NCI-H2029 (cell line): ENCODE measurements at regions not wholly inside any gene's neighbourhood (a gene's known extent, or its start where the extent isn't known, plus 50 kb on each side); places are given as distances from the start of the nearest gene placed in this dataset.

Source experiments
- DNase-seq: peaks from one replicate; lab custom pipeline; 2025; lab: John Stamatoyannopoulos, UW

DNA sequence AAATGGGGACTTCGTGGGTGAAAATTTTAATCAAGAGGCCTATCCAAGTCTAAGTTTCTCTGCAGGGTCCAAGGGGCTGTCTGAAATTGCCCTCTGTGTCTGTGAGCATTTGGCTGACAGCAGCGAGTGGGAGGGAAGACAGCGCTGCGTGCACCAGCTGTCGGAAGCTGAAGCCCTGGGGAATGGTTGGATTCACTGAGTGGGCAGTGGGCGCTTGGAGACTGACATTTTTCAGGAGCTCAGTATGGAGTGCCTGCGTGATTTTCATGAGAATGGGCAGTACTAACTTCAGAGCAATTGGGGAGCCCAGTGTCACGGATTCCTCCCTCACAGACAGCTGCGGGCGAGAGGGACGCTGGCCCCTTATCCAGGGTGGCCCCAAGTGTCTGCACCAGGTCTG is 388.8 kb upstream of the B3GAT1 start:
- no peak for DNase-seq

GRCh38 chr11:134800130-134800529 is 388.1 kb upstream of the B3GAT1 start:
- DNase-seq, result no peak

DNA sequence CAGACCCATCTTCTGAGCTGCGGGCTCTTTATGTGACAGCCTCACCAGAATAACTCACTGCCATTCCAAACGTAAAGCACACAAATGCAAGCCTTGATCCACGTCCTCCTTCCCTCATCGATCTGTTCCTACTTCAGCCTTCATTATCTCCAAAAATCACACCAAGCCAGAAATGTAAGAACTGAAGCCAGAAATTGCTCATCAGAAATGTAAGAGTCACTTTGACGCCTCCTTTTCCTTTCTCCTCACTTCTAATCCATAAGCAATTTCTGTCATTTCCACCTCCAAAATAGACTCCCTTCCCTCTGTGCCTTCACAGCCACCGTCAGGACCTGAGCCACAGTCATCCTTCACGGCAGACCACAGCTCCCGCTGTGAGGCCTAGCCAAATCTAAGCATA is 387.3 kb upstream of the B3GAT1 start:
- DNase-seq, result no peak

DNA sequence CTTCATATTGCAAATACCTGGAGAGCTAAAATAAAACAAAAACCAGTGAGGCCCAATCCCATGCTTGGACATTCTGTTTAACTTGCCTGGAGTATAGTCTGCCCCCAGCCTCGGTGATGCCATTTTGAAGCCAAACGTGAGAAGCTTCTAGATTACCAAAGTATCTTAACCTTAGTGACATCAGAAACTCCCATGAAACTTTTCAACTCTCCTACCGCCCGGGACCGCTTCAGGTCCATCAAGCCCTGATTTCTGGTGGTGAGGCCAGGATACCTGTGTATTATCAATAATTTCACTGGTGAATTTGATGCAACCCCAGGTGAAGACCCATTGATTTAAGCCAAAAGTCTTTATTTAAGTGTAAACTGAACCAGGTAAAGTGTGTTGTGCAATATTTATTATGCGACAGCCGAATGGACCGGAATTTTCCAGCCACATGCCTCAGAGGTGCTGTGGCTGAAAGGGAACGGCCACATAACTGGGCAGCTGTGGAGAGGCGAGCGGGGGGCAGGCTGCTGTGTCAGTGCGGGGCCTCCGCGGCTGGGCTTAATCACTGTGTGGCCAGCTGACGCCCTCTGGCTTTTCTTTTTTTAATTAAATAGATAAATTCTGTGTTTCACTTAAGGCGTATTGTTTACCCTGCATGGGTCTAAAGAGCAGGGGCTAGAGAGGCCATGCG is 385.5 kb upstream of the B3GAT1 start:
- DNase-seq, result no peak

DNA sequence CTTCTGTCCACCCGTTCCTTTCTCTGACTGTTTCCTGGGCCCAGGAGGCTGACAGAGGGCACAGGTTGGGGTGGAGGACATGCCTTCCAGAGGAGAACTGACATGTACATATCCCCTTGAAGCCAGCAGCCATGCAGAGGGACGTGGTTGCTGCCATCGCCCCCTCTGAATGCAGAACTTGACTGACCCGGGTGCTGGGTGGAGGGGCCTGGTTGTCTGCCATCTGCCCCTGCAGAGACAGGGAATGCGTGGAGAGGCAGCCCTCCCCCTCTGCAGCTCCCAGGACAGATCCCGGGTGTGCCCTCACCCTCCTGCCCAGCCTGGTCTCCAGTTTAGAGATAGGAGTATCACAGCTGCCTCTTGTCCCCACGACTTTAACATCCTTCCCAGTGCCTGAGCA is 383.0 kb upstream of the B3GAT1 start:
- DNase-seq, result no peak

GRCh38 chr11:134794192-134794591 is 382.1 kb upstream of the B3GAT1 start:
- DNase-seq, result no peak

DNA sequence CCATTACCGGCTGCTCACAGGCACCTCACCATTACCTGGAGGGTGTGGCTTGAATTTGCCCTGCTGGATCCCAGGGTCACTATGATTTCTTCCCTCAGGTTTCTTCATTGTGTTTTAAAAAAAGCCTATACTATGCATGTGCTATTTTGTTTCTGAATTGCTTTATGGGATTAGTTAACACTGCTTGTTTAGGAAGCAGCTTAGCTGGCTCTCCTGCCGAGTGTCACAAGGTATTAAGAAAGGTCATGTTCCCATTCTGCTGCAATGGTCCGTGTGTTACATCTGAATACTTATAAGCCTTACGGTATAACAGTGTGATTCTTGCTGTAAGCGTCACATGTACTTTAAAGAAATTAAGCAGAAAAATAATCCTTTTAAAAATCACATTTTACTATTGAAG is 380.6 kb upstream of the B3GAT1 start:
- no peak for DNase-seq

DNA sequence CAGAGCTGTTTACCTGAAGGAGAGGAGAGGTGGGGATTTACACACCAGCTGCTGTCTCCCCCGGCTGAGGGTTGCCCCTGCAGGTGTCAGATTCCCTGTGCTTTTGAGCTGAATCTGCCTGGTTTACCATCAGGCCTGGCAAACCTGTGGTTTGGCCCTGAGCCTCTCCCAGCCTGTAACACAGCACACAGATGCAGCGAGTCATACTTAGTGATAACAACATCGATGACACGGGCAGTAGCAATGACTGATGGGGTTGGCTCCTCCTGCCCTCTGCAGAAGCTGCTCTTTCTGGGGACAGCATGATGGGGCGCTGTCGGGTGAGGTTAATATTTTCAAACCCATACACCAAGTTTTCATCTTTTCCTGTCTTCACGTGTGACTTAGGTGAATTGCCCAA is 380.0 kb upstream of the B3GAT1 start:
- DNase-seq, result no peak

DNA sequence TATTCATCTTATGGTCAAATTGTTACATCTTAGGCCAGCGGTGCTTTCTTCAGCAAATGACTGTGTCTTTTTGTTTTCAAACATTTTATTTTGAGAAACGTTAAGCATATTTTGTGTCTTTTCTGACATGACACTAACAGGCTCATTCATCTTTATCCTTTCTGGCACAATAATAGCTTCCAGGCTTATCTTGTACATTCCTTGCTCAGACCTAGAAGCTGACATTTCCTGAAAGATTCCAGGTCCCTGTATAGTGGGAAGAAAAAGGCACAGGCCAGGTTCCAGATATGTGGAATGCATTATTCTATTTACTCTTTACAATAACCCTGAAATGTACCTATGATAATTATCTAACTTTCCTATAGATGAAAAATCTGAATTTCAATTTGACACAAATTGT is 379.1 kb upstream of the B3GAT1 start:
- no peak for DNase-seq

DNA sequence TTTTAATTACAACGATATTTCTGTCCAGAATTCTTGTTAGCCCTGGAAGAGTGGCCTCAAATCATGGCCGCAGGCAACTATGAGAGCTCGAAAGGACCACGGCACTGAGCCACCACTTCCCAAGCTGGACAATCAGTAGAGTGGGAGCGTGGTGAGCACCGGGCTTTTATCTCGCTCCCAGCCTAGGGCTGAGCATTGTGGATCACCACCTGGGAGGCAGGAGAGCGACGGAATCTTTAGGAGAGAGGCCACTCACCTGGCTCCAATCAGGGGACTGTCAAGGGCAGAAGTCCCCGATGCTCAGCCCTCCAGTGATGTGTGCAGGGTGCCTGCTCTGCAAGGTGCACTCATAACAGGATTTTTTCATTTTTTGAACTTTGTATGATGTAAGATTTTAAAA is 377.1 kb upstream of the B3GAT1 start:
- DNase-seq, result no peak

DNA sequence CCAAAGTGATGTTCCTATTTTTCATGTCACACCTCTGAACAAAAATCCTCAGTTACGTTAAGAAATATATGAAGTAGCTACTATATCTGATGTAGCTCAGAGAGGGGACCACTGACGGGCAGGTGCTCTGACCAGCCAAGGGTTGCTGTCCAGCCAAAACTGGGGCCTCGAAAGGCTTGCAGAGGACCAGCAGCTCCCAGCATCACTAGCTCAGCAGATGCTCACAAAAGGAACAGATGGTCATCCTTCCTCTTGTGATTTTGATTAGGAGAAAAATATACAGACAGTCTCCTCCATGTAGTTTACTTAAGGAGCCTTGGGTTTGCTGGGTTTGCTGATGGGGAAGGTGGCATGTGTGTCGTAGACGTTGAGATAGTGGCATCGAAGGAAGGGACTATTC is 374.6 kb upstream of the B3GAT1 start:
- DNase-seq, result no peak

DNA sequence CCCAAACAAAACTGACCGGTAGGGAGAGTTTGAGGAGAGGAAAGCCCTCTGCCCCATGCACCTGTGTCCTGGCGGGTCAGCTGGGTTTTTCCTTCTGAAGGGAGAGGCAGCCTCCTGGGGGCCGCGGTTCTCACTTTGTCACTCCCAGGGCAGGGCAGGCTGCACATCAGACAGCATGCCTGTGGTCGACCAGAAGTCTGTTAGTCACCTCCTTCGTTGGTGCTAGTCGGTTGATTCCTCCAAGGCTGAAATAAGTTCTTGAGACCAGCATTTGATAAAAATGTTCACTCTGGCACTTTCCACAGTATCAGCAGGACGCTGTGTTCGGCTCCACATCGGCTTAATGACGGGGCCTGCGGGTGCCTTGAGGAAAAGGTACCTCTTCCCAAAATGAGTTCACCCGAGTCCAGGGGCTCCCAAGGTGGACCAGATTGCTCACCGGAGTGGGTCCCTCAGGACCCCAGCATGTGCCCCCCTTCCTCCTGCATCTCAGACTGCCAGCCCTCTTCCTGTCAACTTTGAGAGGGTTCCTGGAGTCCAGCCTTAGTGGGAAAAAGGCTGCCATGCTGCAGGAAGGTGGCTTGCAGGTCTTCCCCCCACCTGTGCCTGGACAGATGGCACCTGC is 373.7 kb upstream of the B3GAT1 start:
- no peak for DNase-seq

DNA sequence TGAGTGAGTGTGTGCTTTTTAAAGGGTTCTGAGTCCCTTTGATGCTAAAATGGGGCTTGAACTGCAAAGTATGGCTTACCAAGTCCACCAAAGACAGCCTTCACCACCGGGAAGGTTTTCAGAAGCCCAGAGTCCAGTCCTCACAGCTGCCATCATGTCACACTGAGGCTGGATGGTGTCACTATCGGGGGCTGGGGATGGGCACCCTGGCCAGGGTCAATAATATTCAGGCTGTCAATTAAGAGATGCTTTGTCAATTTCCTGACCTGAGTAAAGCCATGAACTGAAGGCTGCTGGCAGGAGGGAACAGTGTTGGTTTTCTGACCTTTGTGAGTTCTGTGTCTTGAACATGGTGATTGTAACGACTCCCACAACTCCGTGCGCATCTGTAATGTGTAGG is 373.0 kb upstream of the B3GAT1 start:
- no peak for DNase-seq

GRCh38 chr11:134784568-134784967 is 372.5 kb upstream of the B3GAT1 start:
- no peak for DNase-seq

DNA sequence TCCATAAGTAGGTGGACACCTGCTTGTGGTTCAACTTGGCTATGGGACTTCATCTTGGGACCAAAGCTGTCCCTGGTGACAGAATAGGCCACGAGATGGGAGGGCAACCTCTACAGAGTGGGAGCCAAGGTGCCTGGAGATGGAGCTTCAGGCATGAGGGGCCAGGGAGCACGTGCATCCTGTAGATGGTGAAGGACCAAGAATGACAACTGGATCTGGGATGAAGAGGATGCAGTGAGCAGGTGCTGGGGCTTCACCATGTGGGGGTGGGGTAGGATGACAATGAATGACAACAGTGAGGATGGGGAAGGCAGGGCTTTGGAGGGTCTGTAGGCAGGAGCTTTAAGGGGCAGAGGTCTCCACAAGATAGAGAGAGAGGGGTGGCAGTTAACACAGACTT is 372.0 kb upstream of the B3GAT1 start:
- no peak for DNase-seq

DNA sequence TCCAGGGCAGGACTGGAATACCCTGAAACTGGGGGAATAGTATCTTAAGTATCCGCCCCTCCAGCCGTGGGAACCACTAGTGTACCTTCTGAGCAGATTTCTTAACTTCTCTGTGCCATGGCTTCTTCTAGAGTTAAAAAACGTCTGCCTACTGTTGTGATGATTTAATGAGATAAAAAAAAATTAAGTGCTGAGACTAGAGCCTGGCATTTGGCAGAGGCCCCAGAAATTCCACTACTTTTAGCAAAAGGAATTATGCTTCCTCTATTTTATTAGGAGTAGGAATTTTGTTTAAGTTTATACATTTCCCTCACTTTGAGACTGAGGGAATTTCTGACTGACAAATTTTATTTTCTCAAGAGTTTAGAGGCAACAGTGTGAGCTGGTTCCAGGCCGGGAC is 371.2 kb upstream of the B3GAT1 start:
- no peak for DNase-seq

- no peak for DNase-seq
Measured at GRCh38 chr11:134781380-134781866, 369.4 kb upstream of the B3GAT1 start.

GRCh38 chr11:134780486-134781147 is 368.6 kb upstream of the B3GAT1 start:
- no peak for DNase-seq

DNA sequence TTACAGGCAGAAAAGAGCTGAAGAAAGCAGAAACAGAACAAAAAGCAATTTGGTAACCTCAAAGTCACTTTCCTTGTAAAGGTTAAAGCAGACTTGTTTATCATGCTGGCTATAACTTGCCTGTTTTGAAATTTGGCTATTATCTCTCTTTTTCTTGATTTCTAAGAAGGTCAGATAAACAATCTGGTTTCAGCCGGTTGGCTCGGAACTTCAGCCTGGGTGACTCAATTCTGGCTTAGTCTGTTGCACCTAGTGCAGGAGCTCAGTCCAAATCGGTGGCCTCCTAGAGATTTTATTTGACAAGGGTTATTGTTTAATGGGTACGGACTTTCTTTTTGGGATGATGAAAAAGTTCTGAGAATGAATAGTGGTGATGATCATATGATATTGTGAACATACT is 367.1 kb upstream of the B3GAT1 start:
- DNase-seq, result no peak

- no peak for DNase-seq
Measured at GRCh38 chr11:134768463-134768862, 356.4 kb upstream of the B3GAT1 start.

GRCh38 chr11:134765565-134765964 is 353.5 kb upstream of the B3GAT1 start:
- DNase-seq, result no peak

DNA sequence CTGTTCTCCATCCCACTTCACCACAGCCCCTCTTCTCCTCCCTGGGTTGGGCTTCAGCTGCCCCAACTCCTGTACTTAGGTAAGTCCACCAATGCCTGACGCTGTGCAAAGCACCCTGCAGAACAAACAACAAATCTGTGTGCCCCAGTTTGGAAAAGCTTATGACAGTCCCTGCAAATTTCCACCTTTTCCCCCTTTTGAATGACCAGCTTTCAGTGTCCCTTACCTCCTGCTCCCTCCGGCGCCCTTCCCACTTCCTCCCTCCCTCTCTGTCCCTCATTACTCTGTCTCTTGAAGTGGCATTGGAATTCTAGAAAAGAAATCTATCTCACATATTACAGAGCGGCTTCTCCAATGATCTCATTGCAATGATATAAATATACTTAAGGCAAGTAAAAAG is 352.9 kb upstream of the B3GAT1 start:
- no peak for DNase-seq

GRCh38 chr11:134764367-134764766 is 352.3 kb upstream of the B3GAT1 start:
- DNase-seq, result no peak

- no peak for DNase-seq
Measured at GRCh38 chr11:134763030-134763388, 351.0 kb upstream of the B3GAT1 start.
